ENCODE measurements at regions not wholly inside any gene's neighbourhood (a gene's known extent, or its start where the extent isn't known, plus 50 kb on each side); places are given as distances from the start of the nearest gene placed in this dataset.
"Not testable (repeated sequence)": the region's sequence is repeated elsewhere in the genome, so short reads cannot be mapped to it uniquely, and the experiment has no call there.

DNA sequence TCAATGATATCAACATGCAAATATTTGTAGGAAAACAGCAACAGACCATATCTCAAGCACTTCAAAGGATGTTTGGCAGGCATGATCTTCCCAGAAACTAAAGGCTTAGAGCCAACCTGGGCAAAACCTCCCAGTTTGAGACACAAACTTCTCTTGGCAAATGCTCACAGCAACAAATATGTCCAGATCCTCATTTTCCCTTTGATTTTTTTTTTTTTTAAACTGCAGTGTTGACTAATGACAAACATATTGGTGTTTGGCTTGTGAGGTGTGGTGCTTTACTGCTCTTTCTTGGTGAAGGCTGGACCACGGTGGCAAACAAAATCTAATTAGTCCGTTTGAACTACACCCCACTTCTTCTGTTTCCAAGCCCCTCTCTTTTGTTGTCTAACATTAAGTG, 87.2 kb downstream of the EBLN2 start:
- BruUV-seq (replicated peaks) = no TSS peak
- H3K4me1 ChIP-seq = peaks cover 35% of the 10 kb centered on the region
- H3K4me1 Mint-ChIP-seq (ENCODE audit: low read depth, unreplicated experiment) = peaks cover 23% of the 10 kb centered on the region
- H3K9me3 Mint-ChIP-seq (ENCODE audit: unreplicated experiment) = no peaks in the 10 kb centered on the region
- H3K4me3 Mint-ChIP-seq (ENCODE audit: unreplicated experiment) = peak overlapping the region; percentile 14
- H3K4me3 ChIP-seq (ENCODE audit: low read depth, low read length) = no peak overlapping the region
- peak; percentile 58 to 67 for DNase-seq
- intact Hi-C loops (cut with micrococcal nuclease; ENCODE audit: unreplicated experiment) = loop anchor here (1.0 to 5.0 kb wide), 3 partner anchors 46 to 424 kb away; no protein-coding TSS in a partner anchor
- ChIA-PET POLR2A (no interaction called here), CTCF (no interaction called here)
- H3K36me3 ChIP-seq (ENCODE audit: control insufficient read depth, insufficient read depth, low read length) = no peaks in the 10 kb centered on the region
- no peaks in the 10 kb centered on the region for H3K27me3 ChIP-seq (replicated peaks; ENCODE audit: control insufficient read depth, insufficient read depth, low read length)
- H3K36me3 Mint-ChIP-seq (ENCODE audit: insufficient read depth, unreplicated experiment) = no peaks in the 10 kb centered on the region
- no peaks in the 10 kb centered on the region for H3K27me3 Mint-ChIP-seq (ENCODE audit: insufficient read depth, unreplicated experiment)
- H3K9me3 ChIP-seq = peaks cover 3% of the 10 kb centered on the region; the same call in 1 of the 2 replicates
- TF ChIP-seq, protein P1, sequence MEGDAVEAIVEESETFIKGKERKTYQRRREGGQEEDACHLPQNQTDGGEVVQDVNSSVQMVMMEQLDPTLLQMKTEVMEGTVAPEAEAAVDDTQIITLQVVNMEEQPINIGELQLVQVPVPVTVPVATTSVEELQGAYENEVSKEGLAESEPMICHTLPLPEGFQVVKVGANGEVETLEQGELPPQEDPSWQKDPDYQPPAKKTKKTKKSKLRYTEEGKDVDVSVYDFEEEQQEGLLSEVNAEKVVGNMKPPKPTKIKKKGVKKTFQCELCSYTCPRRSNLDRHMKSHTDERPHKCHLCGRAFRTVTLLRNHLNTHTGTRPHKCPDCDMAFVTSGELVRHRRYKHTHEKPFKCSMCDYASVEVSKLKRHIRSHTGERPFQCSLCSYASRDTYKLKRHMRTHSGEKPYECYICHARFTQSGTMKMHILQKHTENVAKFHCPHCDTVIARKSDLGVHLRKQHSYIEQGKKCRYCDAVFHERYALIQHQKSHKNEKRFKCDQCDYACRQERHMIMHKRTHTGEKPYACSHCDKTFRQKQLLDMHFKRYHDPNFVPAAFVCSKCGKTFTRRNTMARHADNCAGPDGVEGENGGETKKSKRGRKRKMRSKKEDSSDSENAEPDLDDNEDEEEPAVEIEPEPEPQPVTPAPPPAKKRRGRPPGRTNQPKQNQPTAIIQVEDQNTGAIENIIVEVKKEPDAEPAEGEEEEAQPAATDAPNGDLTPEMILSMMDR (IDR thresholded peaks at IDR 0.05; ENCODE audit: insufficient read depth in 1 of 2, low read depth in 1 of 2, low read length in 1 of 2, severe bottlenecking in 1 of 2, unreplicated experiment in 1 of 2) = no peak
- peak overlapping the region; percentile 63 for H3K27ac Mint-ChIP-seq (ENCODE audit: unreplicated experiment)

DNA sequence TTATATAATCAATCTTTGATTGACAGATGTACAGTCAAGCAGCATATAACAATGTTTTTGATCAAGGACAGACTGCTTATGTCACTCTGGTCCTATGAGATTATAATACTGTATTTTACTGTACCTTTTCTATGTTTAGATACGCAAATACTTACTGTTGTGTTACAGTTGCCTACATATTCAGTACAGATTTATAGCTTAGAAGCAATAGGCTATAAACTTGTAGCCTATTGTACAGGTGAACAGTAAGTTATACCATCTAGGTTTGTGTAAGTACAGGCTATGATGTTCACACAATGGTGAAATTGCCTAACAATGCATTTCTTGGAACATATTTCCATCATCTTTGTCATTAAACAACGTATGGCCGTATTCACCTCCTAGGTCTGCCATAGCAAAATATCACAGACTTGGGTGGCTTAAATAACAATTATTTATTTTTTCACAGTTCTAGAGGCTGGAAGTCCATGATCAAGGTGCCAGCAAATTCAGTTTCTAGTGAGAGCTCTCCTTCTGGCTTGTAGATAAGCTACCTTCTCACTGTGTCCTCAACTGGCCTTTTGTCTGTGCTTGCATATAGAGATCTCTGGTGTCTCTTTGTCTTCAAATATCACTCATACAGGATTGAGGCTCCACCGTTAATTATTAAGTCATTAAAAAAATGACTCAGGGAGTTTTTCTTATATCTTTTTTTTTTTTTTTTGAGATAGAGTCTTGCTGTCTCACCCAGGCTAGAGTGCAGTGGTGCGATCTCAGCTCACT, 89.1 kb downstream of the EBLN2 start:
- TF ChIP-seq, protein P1 (IDR thresholded peaks at IDR 0.05; ENCODE audit: insufficient read depth in 1 of 2, low read depth in 1 of 2, low read length in 1 of 2, severe bottlenecking in 1 of 2, unreplicated experiment in 1 of 2) = no peak
- no TSS peak for BruUV-seq (replicated peaks)
- H3K9me3 ChIP-seq = peaks cover 3% of the 10 kb centered on the region; the same call in 1 of the 2 replicates
- peaks cover 41% of the 10 kb centered on the region for H3K4me1 ChIP-seq
- ChIA-PET CTCF (no interaction called here), POLR2A (no interaction called here)
- Mint-ChIP-seq H3K36me3 (ENCODE audit: insufficient read depth, unreplicated experiment) (no peaks in the 10 kb centered on the region), H3K27me3 (ENCODE audit: insufficient read depth, unreplicated experiment) (no peaks in the 10 kb centered on the region), H3K4me1 (ENCODE audit: low read depth, unreplicated experiment) (peaks cover 38% of the 10 kb centered on the region), H3K4me3 (ENCODE audit: unreplicated experiment) (no peak overlapping the region), H3K9me3 (ENCODE audit: unreplicated experiment) (peaks cover 10% of the 10 kb centered on the region), H3K27ac (ENCODE audit: unreplicated experiment) (no peak overlapping the region)
- no peak for DNase-seq
- no peak overlapping the region for H3K4me3 ChIP-seq (ENCODE audit: low read depth, low read length)
- intact Hi-C loops (cut with micrococcal nuclease; ENCODE audit: unreplicated experiment) = no loop called here
- no peaks in the 10 kb centered on the region for H3K36me3 ChIP-seq (ENCODE audit: control insufficient read depth, insufficient read depth, low read length)
- H3K27me3 ChIP-seq (replicated peaks; ENCODE audit: control insufficient read depth, insufficient read depth, low read length) = no peaks in the 10 kb centered on the region

DNA sequence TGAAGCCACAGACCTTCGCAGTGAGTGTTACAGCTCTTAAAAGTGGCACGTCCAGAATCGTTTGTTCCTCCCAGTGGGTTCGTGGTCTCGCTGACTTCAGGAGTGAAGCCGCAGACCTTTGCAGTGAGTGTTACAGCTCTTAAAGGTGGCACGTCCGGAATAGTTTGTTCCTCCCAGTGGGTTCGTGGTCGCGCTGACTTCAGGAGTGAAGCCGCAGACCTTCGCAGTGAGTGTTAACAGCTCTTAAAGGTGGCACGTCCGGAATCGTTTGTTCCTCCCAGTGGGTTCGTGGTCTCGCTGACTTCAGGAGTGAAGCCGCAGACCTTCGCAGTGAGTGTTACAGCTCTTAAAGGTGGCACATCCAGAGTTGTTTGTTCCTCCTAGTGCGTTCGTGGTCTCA, 91.1 kb downstream of the EBLN2 start:
- H3K9me3 ChIP-seq; intact Hi-C loops (cut with micrococcal nuclease; ENCODE audit: unreplicated experiment); H3K27me3 ChIP-seq (replicated peaks; ENCODE audit: control insufficient read depth, insufficient read depth, low read length); H3K4me3 ChIP-seq (ENCODE audit: low read depth, low read length); H3K4me3 Mint-ChIP-seq (ENCODE audit: unreplicated experiment); H3K36me3 Mint-ChIP-seq (ENCODE audit: insufficient read depth, unreplicated experiment); BruUV-seq (replicated peaks); DNase-seq; H3K27ac Mint-ChIP-seq (ENCODE audit: unreplicated experiment); CTCF ChIA-PET; H3K36me3 ChIP-seq (ENCODE audit: control insufficient read depth, insufficient read depth, low read length); POLR2A ChIA-PET; H3K27me3 Mint-ChIP-seq (ENCODE audit: insufficient read depth, unreplicated experiment): not testable (repeated sequence)
- Mint-ChIP-seq H3K9me3 (ENCODE audit: unreplicated experiment) (peaks cover 10% of the 10 kb centered on the region), H3K4me1 (ENCODE audit: low read depth, unreplicated experiment) (peaks cover 31% of the 10 kb centered on the region)
- H3K4me1 ChIP-seq = peaks cover 28% of the 10 kb centered on the region

DNA sequence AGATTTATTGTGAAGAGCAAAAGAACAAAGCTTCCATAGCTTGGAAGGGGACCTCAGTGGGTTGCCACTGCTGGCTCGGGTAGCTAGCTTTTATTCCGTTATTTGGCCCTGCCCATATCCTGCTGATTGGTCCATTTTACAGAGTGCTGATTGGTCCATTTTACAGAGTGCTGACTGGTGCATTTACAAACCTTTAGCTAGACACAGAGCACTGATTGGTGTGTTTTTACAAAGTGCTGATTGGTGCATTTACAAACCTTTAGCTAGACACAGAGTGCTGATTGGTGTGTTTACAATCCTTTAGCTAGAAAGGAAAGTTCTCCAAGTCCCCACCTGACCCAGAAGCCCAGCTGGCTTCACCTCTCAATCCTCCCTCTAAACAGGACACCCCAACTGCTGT, 91.6 kb downstream of the EBLN2 start:
- H3K27me3 Mint-ChIP-seq (ENCODE audit: insufficient read depth, unreplicated experiment); H3K36me3 ChIP-seq (ENCODE audit: control insufficient read depth, insufficient read depth, low read length); H3K27me3 ChIP-seq (replicated peaks; ENCODE audit: control insufficient read depth, insufficient read depth, low read length); BruUV-seq (replicated peaks); H3K4me3 Mint-ChIP-seq (ENCODE audit: unreplicated experiment); intact Hi-C loops (cut with micrococcal nuclease; ENCODE audit: unreplicated experiment); DNase-seq; H3K27ac Mint-ChIP-seq (ENCODE audit: unreplicated experiment); H3K36me3 Mint-ChIP-seq (ENCODE audit: insufficient read depth, unreplicated experiment); H3K4me3 ChIP-seq (ENCODE audit: low read depth, low read length); CTCF ChIA-PET; H3K9me3 ChIP-seq; POLR2A ChIA-PET: not testable (repeated sequence)
- Mint-ChIP-seq H3K4me1 (ENCODE audit: low read depth, unreplicated experiment) (peaks cover 31% of the 10 kb centered on the region), H3K9me3 (ENCODE audit: unreplicated experiment) (peaks cover 10% of the 10 kb centered on the region)
- peaks cover 25% of the 10 kb centered on the region for H3K4me1 ChIP-seq

DNA sequence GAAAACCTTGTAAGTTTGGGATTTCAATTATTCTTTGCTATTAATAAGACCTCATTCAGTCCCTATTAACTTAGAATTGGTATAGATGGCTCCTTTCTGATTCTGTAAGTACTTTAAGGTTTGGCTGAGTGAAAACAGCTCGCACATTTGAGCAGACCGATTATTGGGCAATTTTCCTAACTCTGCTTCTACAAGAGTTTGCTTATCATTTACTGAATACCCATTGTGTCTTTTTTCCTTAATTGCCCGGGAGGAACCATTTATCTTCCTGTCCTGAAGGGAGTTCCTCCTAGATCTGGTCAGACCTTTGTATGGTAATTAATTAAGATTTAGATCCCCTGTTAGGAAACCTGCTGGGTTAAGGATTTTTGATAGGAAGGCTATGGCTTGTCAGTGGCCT, 92.8 kb downstream of the EBLN2 start:
- H3K4me3 ChIP-seq (ENCODE audit: low read depth, low read length); H3K36me3 Mint-ChIP-seq (ENCODE audit: insufficient read depth, unreplicated experiment); POLR2A ChIA-PET; DNase-seq; CTCF ChIA-PET; intact Hi-C loops (cut with micrococcal nuclease; ENCODE audit: unreplicated experiment); BruUV-seq (replicated peaks); H3K27me3 ChIP-seq (replicated peaks; ENCODE audit: control insufficient read depth, insufficient read depth, low read length); H3K36me3 ChIP-seq (ENCODE audit: control insufficient read depth, insufficient read depth, low read length); H3K4me3 Mint-ChIP-seq (ENCODE audit: unreplicated experiment); H3K27me3 Mint-ChIP-seq (ENCODE audit: insufficient read depth, unreplicated experiment); H3K9me3 ChIP-seq: not testable (repeated sequence)
- peaks cover 20% of the 10 kb centered on the region for H3K4me1 Mint-ChIP-seq (ENCODE audit: low read depth, unreplicated experiment)
- peak overlapping the region; percentile 43 for H3K27ac Mint-ChIP-seq (ENCODE audit: unreplicated experiment)
- peaks cover 13% of the 10 kb centered on the region for H3K4me1 ChIP-seq
- peaks cover 10% of the 10 kb centered on the region for H3K9me3 Mint-ChIP-seq (ENCODE audit: unreplicated experiment)

DNA sequence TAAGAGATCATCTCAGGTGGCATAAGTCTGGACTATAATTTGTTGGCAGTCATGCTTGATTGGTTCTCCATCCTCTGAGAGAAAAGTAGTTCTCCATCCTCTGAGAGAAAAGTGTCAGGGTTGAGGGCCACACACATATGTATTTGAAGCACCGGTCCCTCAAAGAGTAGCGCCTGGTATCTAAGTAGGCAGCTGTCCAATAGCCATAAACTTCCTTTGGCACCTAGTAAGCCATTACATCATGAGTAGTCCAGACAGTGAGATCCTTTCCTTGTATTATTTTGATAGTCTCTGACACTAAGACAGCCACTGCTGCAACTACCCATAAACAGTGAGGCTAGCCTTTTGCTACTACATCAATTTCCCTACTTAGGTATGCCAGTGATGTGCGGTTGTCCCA, 94.0 kb downstream of the EBLN2 start:
- H3K27me3 ChIP-seq (replicated peaks; ENCODE audit: control insufficient read depth, insufficient read depth, low read length); H3K27me3 Mint-ChIP-seq (ENCODE audit: insufficient read depth, unreplicated experiment); intact Hi-C loops (cut with micrococcal nuclease; ENCODE audit: unreplicated experiment); H3K9me3 ChIP-seq; CTCF ChIA-PET; DNase-seq; POLR2A ChIA-PET; H3K4me3 Mint-ChIP-seq (ENCODE audit: unreplicated experiment); H3K36me3 Mint-ChIP-seq (ENCODE audit: insufficient read depth, unreplicated experiment); BruUV-seq (replicated peaks); H3K4me3 ChIP-seq (ENCODE audit: low read depth, low read length); H3K36me3 ChIP-seq (ENCODE audit: control insufficient read depth, insufficient read depth, low read length); H3K27ac Mint-ChIP-seq (ENCODE audit: unreplicated experiment): not testable (repeated sequence)
- H3K4me1 ChIP-seq = peaks cover 10% of the 10 kb centered on the region
- H3K9me3 Mint-ChIP-seq (ENCODE audit: unreplicated experiment) = peaks cover 10% of the 10 kb centered on the region
- H3K4me1 Mint-ChIP-seq (ENCODE audit: low read depth, unreplicated experiment) = peaks cover 18% of the 10 kb centered on the region

Data from Caco-2 (cell line).